HCT116 (cell line): ENCODE measurements at regions not wholly inside any gene's neighbourhood (a gene's known extent, or its start where the extent isn't known, plus 50 kb on each side); places are given as distances from the start of the nearest gene placed in this dataset.

Experiments used
- ATAC-seq: fragments of 200-7000 bp; cut with Tn5 transposase; 2 replicates; pipeline ENCODE4 v1.9.1; 2020; ENCODE audit warnings: mild to moderate bottlenecking, moderate library complexity
- BruUV-seq: library from RNA; stranded (reverse); fragments of 400-500 nt; replicated peaks from 2 replicates; lab custom pipeline; 2021; lab: Mats Ljungman, UMichigan
- CTCF ChIA-PET: fragments of 300-600 bp; sonication (Branson Sonifier 250); formaldehyde crosslinking; loops from one replicate; lab custom pipeline; 2021; ENCODE audit warnings: antibody characterized with exemption; lab: Charles Lee
- POLR2A ChIA-PET: fragments of 300-600, 350-600 bp; sonication (Branson Sonifier 250); formaldehyde crosslinking; loops from one replicate; lab custom pipeline; 2021; ENCODE audit warnings: antibody characterized with exemption; lab: Charles Lee
- RAD21 ChIA-PET, 2 experiments: fragments of 300-600 bp; sonication (Branson Sonifier 250); formaldehyde crosslinking; loops; one replicate each; lab custom pipeline; 2023; ENCODE audit warnings: low total read pairs in 2 of 2; ENCODE audit not compliant: uncharacterized antibody in 2 of 2, unreplicated experiment in 2 of 2, low non-redundant PET in 1 of 2; lab: Charles Lee
- DNase-seq: peaks from one replicate; pipeline ENCODE4 v3.0.0-alpha.2; 2010; ENCODE audit warnings: low read depth, low spot score
- H2AFZ ChIP-seq: fragments of 200-600 bp; shearing (Covaris generic), sonication (generic); 2 replicates; pipeline ENCODE4 v1.6.1; 2017; ENCODE audit warnings: low read depth, mixed run types, mixed read lengths, antibody characterized with exemption, low read length; ENCODE audit not compliant: poor library complexity, severe bottlenecking
- H3K27ac ChIP-seq: 2 replicates; pipeline ENCODE4 v1.5.1; 2012; ENCODE audit warnings: low read depth, low read length
- H3K27me3 ChIP-seq: fragments of 200-600 bp; sonication (generic); 2 replicates; pipeline ENCODE4 v1.6.1; 2016; ENCODE audit warnings: mixed run types, low read length, mixed read lengths; ENCODE audit not compliant: insufficient read depth
- H3K36me3 ChIP-seq, 2 experiments: fragments of 200-500 bp in 1 of 2; fragments of 200-600 bp in 1 of 2; sonication (Bioruptor generic) in 1 of 2; sonication (generic) in 1 of 2; 2 replicates each; pipeline versions ENCODE4 v1.5.1 to v1.6.1; 2014 to 2016; ENCODE audit warnings: low read length in 2 of 2, inconsistent platforms in 1 of 2, mixed read lengths in 1 of 2, mixed run types in 1 of 2; ENCODE audit not compliant: insufficient read depth in 2 of 2, control insufficient read depth in 1 of 2
- H3K4me1 ChIP-seq, 2 experiments: fragments of 200-600 bp in 1 of 2; sonication (generic) in 1 of 2; 2 replicates each; pipeline versions ENCODE4 v1.5.1 to v1.6.1; 2012 to 2017; ENCODE audit warnings: low read length in 2 of 2, inconsistent platforms in 1 of 2, mild to moderate bottlenecking in 1 of 2, mixed read lengths in 1 of 2, mixed run types in 1 of 2, moderate library complexity in 1 of 2; ENCODE audit not compliant: insufficient read depth in 2 of 2, control insufficient read depth in 1 of 2
- H3K4me2 ChIP-seq: fragments of 200-600 bp; sonication (generic); 2 replicates; pipeline ENCODE4 v1.6.1; 2017; ENCODE audit warnings: mixed run types, low read length, mixed read lengths
- H3K4me3 ChIP-seq, 2 experiments: fragments of 200-600 bp in 1 of 2; sonication (generic) in 1 of 2; replicated peaks in 1 of 2; 2 replicates each; pipeline ENCODE4 v1.5.1; 2011 to 2016; ENCODE audit warnings: low read length in 2 of 2, control low read depth in 1 of 2, low read depth in 1 of 2, mild to moderate bottlenecking in 1 of 2, mixed read lengths in 1 of 2, mixed run types in 1 of 2
- H3K79me2 ChIP-seq: fragments of 200-600 bp; sonication (generic); 2 replicates; pipeline ENCODE4 v1.6.1; 2017; ENCODE audit warnings: mild to moderate bottlenecking, mixed run types, low read length, moderate library complexity, mixed read lengths; ENCODE audit not compliant: insufficient read depth
- H3K9ac ChIP-seq: fragments of 200-600 bp; sonication (generic); 2 replicates; pipeline ENCODE4 v1.6.1; 2016; ENCODE audit warnings: low read length, mixed read lengths
- H3K9me2 ChIP-seq: fragments of 200-600 bp; sonication (generic), shearing (Covaris generic); 2 replicates; pipeline ENCODE4 v1.6.1; 2017; ENCODE audit warnings: mixed run types, mild to moderate bottlenecking, moderate library complexity; ENCODE audit not compliant: insufficient read depth
- H3K9me3 ChIP-seq, 2 experiments: fragments of 200-500 bp in 1 of 2; fragments of 200-600 bp in 1 of 2; sonication (Bioruptor generic) in 1 of 2; sonication (generic) in 1 of 2; 2 replicates each; pipeline ENCODE4 v1.6.1; 2014 to 2017; ENCODE audit warnings: low read length in 2 of 2, mixed read lengths in 2 of 2, inconsistent platforms in 1 of 2, low read depth in 1 of 2, mild to moderate bottlenecking in 1 of 2, mixed run types in 1 of 2, moderate library complexity in 1 of 2; ENCODE audit not compliant: control insufficient read depth in 1 of 2, insufficient read depth in 1 of 2
- H4K20me1 ChIP-seq: fragments of 200-600 bp; sonication (generic), shearing (Covaris generic); 2 replicates; pipeline ENCODE4 v1.6.1; 2017; ENCODE audit warnings: mixed run types, mild to moderate bottlenecking, moderate library complexity; ENCODE audit not compliant: insufficient read depth
- CEBPB ChIP-seq: IDR thresholded peaks from 2 replicates; pipeline ENCODE4 v1.6.1; 2012; ENCODE audit warnings: low read depth
- ELF1 ChIP-seq: IDR thresholded peaks from 2 replicates; pipeline ENCODE4 v1.6.1; 2012; ENCODE audit warnings: low read depth, borderline replicate concordance
- EZH2phosphoT487 ChIP-seq: fragments of 200-600 bp; IDR thresholded peaks from 2 replicates; pipeline ENCODE4 v1.6.1; 2018; ENCODE audit warnings: antibody characterized with exemption, borderline replicate concordance
- JUND ChIP-seq: IDR thresholded peaks from 2 replicates; pipeline ENCODE4 v1.6.1; 2012
- SP1 ChIP-seq: IDR thresholded peaks from 2 replicates; pipeline ENCODE4 v1.6.1; 2012; ENCODE audit warnings: low read depth
- SRF ChIP-seq: IDR thresholded peaks from 2 replicates; pipeline ENCODE4 v1.6.1; 2012; ENCODE audit warnings: low read depth
- TCF7L2 ChIP-seq: IDR thresholded peaks from 2 replicates; pipeline ENCODE4 v1.7.0; 2011; ENCODE audit warnings: borderline replicate concordance, inconsistent platforms; ENCODE audit not compliant: insufficient read depth, insufficient read length; ENCODE audit errors: extremely low read depth
- ZBTB33 ChIP-seq: IDR thresholded peaks from 2 replicates; pipeline ENCODE4 v1.6.1; 2011; ENCODE audit warnings: mild to moderate bottlenecking, low read length, moderate library complexity; ENCODE audit not compliant: insufficient replicate concordance; ENCODE audit errors: extremely low read depth
- ZFX ChIP-seq: fragments of 450-650 bp; IDR thresholded peaks from 2 replicates; pipeline ENCODE4 v1.6.1; 2017
- ZNF274 ChIP-seq: fragments of 200-500 bp; sonication (Bioruptor generic); IDR thresholded peaks from 2 replicates; pipeline ENCODE4 v1.6.1; 2014; ENCODE audit warnings: mild to moderate bottlenecking, low read depth, low read length, inconsistent platforms
- intact Hi-C: fragments of 100-400 bp; cut with micrococcal nuclease; formaldehyde crosslinking; loops from 2 replicates; pipeline ENCODE4 v1.10.0; 2022
- TF ChIP-seq, protein P1 (sequence below): IDR thresholded peaks from 2 replicates; pipeline ENCODE4 v1.6.1; 2012; ENCODE audit warnings: low read depth

- TF ChIP-seq ZNF274, result no peak
Observed at GRCh38 chr4:66804979-66805378, 740.3 kb downstream of the CENPC start (continued).

DNA sequence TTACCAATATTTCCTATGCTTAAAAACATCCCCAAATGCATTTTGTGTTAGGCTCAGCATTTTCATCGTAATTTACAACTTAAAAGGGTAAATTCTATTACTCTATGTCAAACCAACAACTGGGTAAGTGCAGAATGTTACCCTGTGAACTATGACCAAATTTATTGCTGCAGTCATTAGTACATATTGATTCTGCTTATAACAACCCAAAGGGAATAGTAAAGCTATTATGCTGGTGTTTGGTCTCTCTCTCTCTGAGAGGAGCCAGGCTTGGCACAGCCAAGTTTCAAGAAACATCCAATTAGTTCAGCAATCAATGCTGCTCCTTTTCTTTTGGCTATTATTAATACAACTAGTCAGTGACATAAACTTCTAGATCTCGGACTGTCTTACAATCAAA lies 747.7 kb downstream of the CENPC start:
- Histone ChIP-seq H4K20me1 (no peaks in the 10 kb centered on the region), H2AFZ (no peak overlapping the region), H3K9ac (no peak overlapping the region), H3K36me3 (no peaks in the 10 kb centered on the region; a peak in 1 of 4 replicates), H3K4me1 (no peaks in the 10 kb centered on the region), H3K27me3 (no peaks in the 10 kb centered on the region), H3K4me2 (no peak overlapping the region), H3K9me3 (peaks cover 0 to 8% of the 10 kb centered on the region in 2 experiments; a peak in 3 of 4 replicates), H3K9me2 (no peaks in the 10 kb centered on the region), H3K4me3 (no peak overlapping the region), H3K79me2 (no peaks in the 10 kb centered on the region), H3K27ac (no peak overlapping the region)
- DNase-seq (no peak), ATAC-seq (no peak)
- RAD21 ChIA-PET, result no interaction called here
- intact Hi-C loops, result no loop called here
- TF ChIP-seq, protein P1, sequence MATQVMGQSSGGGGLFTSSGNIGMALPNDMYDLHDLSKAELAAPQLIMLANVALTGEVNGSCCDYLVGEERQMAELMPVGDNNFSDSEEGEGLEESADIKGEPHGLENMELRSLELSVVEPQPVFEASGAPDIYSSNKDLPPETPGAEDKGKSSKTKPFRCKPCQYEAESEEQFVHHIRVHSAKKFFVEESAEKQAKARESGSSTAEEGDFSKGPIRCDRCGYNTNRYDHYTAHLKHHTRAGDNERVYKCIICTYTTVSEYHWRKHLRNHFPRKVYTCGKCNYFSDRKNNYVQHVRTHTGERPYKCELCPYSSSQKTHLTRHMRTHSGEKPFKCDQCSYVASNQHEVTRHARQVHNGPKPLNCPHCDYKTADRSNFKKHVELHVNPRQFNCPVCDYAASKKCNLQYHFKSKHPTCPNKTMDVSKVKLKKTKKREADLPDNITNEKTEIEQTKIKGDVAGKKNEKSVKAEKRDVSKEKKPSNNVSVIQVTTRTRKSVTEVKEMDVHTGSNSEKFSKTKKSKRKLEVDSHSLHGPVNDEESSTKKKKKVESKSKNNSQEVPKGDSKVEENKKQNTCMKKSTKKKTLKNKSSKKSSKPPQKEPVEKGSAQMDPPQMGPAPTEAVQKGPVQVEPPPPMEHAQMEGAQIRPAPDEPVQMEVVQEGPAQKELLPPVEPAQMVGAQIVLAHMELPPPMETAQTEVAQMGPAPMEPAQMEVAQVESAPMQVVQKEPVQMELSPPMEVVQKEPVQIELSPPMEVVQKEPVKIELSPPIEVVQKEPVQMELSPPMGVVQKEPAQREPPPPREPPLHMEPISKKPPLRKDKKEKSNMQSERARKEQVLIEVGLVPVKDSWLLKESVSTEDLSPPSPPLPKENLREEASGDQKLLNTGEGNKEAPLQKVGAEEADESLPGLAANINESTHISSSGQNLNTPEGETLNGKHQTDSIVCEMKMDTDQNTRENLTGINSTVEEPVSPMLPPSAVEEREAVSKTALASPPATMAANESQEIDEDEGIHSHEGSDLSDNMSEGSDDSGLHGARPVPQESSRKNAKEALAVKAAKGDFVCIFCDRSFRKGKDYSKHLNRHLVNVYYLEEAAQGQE, result no peak
- TF ChIP-seq TCF7L2, result no peak
- no peak for TF ChIP-seq ZNF274
- no peak for TF ChIP-seq EZH2phosphoT487
- no peak for TF ChIP-seq JUND
- TF ChIP-seq SRF, result no peak
- TF ChIP-seq CEBPB, result no peak
- TF ChIP-seq ZFX, result no peak
- no peak for TF ChIP-seq ZBTB33
- no peak for TF ChIP-seq SP1
- no peak for TF ChIP-seq ELF1
- BruUV-seq, result no TSS peak
- POLR2A ChIA-PET, result no interaction called here
- CTCF ChIA-PET, result no interaction called here
